Nephron progenitor cell (in vitro differentiated cells): ENCODE measurements at regions not wholly inside any gene's neighbourhood (a gene's known extent, or its start where the extent isn't known, plus 50 kb on each side); places are given as distances from the start of the nearest gene placed in this dataset.

Experiments used
- DNase-seq: peaks from one replicate; pipeline ENCODE4 v3.0.0; 2021
- H3K27ac Mint-ChIP-seq: 2 replicates; pipeline ENCODE4 v1.8.0; 2021; ENCODE audit warnings: mild to moderate bottlenecking, moderate library complexity, mixed read lengths
- H3K27me3 Mint-ChIP-seq: 2 replicates; pipeline ENCODE4 v1.8.0; 2021; ENCODE audit warnings: mild to moderate bottlenecking, low read depth, mixed read lengths; ENCODE audit not compliant: poor library complexity
- H3K36me3 Mint-ChIP-seq: 2 replicates; pipeline ENCODE4 v1.8.0; 2021; ENCODE audit warnings: low read depth, mixed read lengths
- H3K4me1 Mint-ChIP-seq: 2 replicates; pipeline ENCODE4 v1.8.0; 2021; ENCODE audit warnings: mixed read lengths
- H3K4me3 Mint-ChIP-seq: 2 replicates; pipeline ENCODE4 v1.8.0; 2021; ENCODE audit warnings: mild to moderate bottlenecking, moderate library complexity, mixed read lengths
- H3K9me3 Mint-ChIP-seq: 2 replicates; pipeline ENCODE4 v1.8.0; 2021; ENCODE audit warnings: mild to moderate bottlenecking, moderate library complexity, mixed read lengths
- TF ChIP-seq, protein P1 (sequence below): fragments of 200-600 bp; sonication (generic); IDR thresholded peaks from 2 replicates; pipeline ENCODE4 v1.5.0; 2021; ENCODE audit warnings: antibody characterized with exemption

DNA sequence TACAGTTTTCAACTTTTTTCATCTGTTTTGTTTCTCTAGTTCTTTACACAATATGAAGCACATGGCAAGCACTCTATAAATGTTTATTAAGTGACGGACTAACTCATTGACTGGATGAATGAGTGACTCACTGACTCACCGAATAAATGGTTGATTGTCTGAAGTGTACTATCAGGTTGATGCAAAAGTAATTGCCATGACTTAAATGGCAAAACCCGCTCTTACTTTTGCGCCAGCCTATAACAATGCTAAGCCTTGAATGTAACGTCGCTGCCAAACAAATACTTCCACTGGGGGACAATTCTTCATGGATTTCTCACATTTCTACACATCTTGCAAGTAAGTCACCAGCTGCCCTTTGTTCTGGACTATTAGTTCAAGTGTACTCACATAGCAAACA, 109.0 kb upstream of the KCTD3 start:
- H3K9me3 Mint-ChIP-seq, result no peaks in the 10 kb centered on the region
- no peaks in the 10 kb centered on the region for H3K4me1 Mint-ChIP-seq
- TF ChIP-seq, protein P1, sequence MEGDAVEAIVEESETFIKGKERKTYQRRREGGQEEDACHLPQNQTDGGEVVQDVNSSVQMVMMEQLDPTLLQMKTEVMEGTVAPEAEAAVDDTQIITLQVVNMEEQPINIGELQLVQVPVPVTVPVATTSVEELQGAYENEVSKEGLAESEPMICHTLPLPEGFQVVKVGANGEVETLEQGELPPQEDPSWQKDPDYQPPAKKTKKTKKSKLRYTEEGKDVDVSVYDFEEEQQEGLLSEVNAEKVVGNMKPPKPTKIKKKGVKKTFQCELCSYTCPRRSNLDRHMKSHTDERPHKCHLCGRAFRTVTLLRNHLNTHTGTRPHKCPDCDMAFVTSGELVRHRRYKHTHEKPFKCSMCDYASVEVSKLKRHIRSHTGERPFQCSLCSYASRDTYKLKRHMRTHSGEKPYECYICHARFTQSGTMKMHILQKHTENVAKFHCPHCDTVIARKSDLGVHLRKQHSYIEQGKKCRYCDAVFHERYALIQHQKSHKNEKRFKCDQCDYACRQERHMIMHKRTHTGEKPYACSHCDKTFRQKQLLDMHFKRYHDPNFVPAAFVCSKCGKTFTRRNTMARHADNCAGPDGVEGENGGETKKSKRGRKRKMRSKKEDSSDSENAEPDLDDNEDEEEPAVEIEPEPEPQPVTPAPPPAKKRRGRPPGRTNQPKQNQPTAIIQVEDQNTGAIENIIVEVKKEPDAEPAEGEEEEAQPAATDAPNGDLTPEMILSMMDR, result no peak
- no peaks in the 10 kb centered on the region for H3K36me3 Mint-ChIP-seq
- H3K27me3 Mint-ChIP-seq, result no peaks in the 10 kb centered on the region
- DNase-seq, result no peak
- H3K4me3 Mint-ChIP-seq, result no peak overlapping the region
- H3K27ac Mint-ChIP-seq, result no peak overlapping the region

DNA sequence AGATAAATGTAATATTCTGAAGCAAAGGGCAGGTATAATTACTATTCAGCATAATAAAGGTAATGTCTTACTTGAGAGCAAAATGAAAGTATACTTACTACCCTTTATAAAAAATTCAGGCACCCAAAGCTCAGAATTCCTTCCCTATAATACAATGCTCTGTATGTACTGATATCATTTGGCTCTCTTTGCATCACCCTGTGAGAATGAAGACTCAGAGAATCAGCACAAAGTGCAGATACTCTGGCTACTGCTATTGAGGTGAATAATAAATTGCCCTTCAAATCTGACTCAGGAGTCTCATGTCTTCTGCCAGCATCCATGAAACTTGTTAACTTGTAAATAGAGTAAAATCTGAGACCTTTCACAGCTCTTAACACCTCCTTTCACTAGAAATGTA, 108.5 kb upstream of the KCTD3 start:
- no peak for DNase-seq
- Mint-ChIP-seq H3K4me1 (no peaks in the 10 kb centered on the region), H3K4me3 (no peak overlapping the region), H3K9me3 (no peaks in the 10 kb centered on the region), H3K36me3 (no peaks in the 10 kb centered on the region), H3K27ac (no peak overlapping the region), H3K27me3 (no peaks in the 10 kb centered on the region)
- TF ChIP-seq, protein P1, result no peak

DNA sequence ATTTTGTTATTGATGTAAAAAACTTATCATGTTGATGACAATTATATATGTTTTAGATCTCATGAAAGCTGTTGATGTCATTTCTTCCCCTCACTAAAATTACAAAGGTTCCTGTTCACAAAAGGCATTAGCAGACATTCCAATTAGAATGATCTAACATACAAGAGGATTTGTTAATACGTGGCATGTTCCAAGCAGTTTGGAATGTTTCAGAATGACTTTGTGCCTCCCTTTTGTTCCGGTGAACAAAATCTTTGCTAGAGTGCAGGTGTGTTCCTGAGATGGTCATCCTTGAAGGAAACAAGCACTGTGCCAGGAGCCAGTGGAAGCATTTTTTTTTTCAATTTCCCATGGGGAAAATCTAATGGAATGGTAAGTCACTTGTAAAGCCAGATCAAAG, 108.0 kb upstream of the KCTD3 start:
- H3K9me3 Mint-ChIP-seq, result no peaks in the 10 kb centered on the region
- DNase-seq, result no peak
- H3K36me3 Mint-ChIP-seq, result no peaks in the 10 kb centered on the region
- no peaks in the 10 kb centered on the region for H3K27me3 Mint-ChIP-seq
- TF ChIP-seq, protein P1, result no peak
- H3K4me1 Mint-ChIP-seq, result no peaks in the 10 kb centered on the region
- no peak overlapping the region for H3K27ac Mint-ChIP-seq
- no peak overlapping the region for H3K4me3 Mint-ChIP-seq

DNA sequence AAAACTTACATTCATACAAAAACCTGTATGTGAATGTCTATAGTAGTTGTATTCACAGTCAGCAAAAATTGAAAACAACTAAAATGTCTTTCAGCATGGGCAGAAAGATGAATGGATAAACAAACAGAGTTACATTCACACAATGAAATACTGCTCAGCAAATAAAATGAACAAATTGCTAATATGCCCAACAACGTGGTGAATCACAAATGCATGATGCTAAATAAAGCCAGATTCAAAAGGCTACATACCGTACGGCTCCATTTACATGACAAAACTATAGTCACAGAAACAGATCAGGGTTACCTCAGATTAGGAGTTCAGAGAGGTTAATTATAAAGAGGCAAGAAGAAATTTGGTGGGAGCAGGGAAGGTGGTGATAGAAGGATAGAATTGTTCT, 100.7 kb upstream of the KCTD3 start:
- Mint-ChIP-seq H3K9me3 (no peaks in the 10 kb centered on the region), H3K4me1 (no peaks in the 10 kb centered on the region), H3K27ac (no peak overlapping the region), H3K4me3 (no peak overlapping the region), H3K27me3 (no peaks in the 10 kb centered on the region), H3K36me3 (no peaks in the 10 kb centered on the region)
- TF ChIP-seq, protein P1, result no peak
- no peak for DNase-seq

DNA sequence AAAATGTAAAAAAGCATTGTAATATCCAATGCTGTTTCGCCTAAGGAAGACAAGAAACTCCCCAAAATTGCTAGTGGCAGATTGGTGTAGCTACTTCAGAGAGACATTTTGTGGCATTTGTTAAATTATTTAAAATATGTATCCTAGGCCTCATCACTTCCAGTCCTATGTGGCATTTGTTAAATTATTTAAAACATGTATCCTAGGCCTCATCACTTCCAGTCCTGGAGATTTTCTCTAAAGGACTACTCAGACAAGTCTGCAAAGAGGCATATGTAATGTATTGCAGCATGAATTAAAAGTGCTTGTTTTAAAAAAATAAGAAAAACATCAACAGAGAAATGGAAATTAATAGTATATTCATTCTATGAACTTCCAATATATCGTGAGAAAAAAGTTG, 95.6 kb upstream of the KCTD3 start:
- no peak overlapping the region for H3K4me3 Mint-ChIP-seq
- TF ChIP-seq, protein P1, result no peak
- no peaks in the 10 kb centered on the region for H3K4me1 Mint-ChIP-seq
- H3K27me3 Mint-ChIP-seq, result no peaks in the 10 kb centered on the region
- peaks cover 2% of the 10 kb centered on the region for H3K9me3 Mint-ChIP-seq
- no peak overlapping the region for H3K27ac Mint-ChIP-seq
- no peak for DNase-seq
- no peaks in the 10 kb centered on the region for H3K36me3 Mint-ChIP-seq

DNA sequence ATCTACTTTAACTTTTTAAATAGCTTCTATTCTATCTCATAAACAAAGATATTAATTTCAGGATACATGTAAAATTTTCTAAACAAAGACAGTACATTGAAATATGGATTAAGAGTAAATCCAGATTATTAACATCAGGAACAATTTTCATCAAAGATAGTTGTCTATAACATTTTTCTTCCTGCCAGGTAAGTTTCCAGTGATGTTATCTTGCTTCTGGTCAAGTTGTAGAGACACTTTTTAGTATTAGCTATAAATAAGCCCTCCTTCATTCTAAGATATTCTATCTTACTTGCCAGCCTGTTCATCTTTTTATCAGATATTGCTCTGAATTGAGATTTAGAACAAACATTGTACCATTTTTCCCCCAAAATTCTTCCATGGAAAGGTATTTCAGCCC, 94.4 kb upstream of the KCTD3 start:
- H3K9me3 Mint-ChIP-seq, result peaks cover 4% of the 10 kb centered on the region
- no peaks in the 10 kb centered on the region for H3K36me3 Mint-ChIP-seq
- H3K4me1 Mint-ChIP-seq, result no peaks in the 10 kb centered on the region
- no peak overlapping the region for H3K4me3 Mint-ChIP-seq
- no peaks in the 10 kb centered on the region for H3K27me3 Mint-ChIP-seq
- no peak for DNase-seq
- H3K27ac Mint-ChIP-seq, result no peak overlapping the region
- TF ChIP-seq, protein P1, result no peak
